ENCODE measurements at regions not wholly inside any gene's neighbourhood (a gene's known extent, or its start where the extent isn't known, plus 50 kb on each side); places are given as distances from the start of the nearest gene placed in this dataset.

DNA sequence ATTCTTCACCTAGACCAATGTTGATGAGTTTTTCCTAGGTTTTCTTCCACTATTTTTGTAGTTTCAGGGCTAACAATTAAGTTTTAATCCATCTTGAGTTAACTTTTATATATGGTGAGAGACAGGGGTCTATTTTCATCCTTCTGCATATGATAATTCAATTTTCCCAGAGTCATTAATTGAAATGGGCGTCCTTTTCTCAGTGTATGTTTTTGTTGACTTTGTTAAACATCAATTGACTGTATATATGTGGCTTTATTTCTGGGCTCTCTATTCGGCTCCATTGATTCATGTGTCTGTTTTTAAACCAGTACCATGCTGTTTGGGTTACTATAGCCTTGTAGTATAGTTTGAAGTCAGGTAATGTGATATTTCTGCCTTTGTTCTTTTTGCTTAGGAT lies 282.1 kb downstream of the INSC start:
- no peak for TF ChIP-seq EZH2 (IDR thresholded peaks at IDR 0.05; ENCODE audit: borderline replicate concordance, low read depth, low read length, poor library complexity, severe bottlenecking)
- TF ChIP-seq, protein P1, sequence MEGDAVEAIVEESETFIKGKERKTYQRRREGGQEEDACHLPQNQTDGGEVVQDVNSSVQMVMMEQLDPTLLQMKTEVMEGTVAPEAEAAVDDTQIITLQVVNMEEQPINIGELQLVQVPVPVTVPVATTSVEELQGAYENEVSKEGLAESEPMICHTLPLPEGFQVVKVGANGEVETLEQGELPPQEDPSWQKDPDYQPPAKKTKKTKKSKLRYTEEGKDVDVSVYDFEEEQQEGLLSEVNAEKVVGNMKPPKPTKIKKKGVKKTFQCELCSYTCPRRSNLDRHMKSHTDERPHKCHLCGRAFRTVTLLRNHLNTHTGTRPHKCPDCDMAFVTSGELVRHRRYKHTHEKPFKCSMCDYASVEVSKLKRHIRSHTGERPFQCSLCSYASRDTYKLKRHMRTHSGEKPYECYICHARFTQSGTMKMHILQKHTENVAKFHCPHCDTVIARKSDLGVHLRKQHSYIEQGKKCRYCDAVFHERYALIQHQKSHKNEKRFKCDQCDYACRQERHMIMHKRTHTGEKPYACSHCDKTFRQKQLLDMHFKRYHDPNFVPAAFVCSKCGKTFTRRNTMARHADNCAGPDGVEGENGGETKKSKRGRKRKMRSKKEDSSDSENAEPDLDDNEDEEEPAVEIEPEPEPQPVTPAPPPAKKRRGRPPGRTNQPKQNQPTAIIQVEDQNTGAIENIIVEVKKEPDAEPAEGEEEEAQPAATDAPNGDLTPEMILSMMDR (conservative IDR thresholded peaks at IDR 0.05; ENCODE audit: low read depth, low read length), result no peak
